Loucy (cell line): ENCODE measurements at regions not wholly inside any gene's neighbourhood (a gene's known extent, or its start where the extent isn't known, plus 50 kb on each side); places are given as distances from the start of the nearest gene placed in this dataset.

Experiments
- EZH2phosphoT487 ChIP-seq: fragments of 200-600 bp; IDR thresholded peaks from 2 replicates; pipeline ENCODE4 v1.6.1; 2018; ENCODE audit warnings: antibody characterized with exemption, mild to moderate bottlenecking, moderate library complexity, borderline replicate concordance
- TF ChIP-seq, protein P1 (sequence below): fragments of 200-600 bp; sonication (generic); conservative IDR thresholded peaks from 2 replicates; pipeline ENCODE4 v1.5.1; 2014; ENCODE audit warnings: mild to moderate bottlenecking, antibody characterized with exemption, low read length

DNA sequence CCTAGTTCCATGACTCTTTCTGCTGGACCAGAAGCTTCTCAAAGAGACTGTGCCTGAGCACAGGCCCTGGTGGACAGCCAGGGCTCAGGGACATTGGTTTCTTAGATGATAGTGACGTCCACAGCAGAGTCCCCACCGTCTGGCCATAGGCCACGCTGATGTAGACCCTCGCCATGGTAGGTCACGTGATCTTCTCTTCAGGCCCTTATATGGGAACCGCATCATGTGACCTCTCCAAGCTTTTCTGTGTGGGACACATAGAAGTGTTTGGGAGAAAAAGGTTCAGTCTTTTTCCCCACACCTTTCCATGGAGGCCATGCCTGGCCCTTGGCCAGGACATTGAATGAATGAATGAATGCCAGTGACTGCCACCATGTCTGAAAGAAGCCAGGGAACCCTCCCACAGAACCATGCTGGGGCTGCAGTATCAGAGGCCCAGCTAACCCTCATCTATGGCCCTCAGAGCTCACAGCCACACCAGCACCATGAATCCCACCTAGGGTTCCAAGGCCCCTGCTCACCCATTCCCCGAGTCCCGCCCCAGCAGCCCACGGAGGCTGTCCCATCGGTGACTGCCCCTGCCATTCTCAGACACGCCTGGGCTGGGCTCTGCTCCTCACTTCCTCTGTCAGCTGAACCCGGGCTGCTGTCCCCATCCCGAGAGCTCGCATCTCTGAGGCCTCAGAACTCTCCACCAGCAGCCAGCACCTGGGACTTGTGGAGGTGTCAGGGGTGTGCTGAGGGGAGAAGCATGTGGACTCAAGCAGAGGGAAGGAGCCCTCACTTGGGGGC, 292.1 kb downstream of the ADGRD1 start:
- TF ChIP-seq, protein P1, sequence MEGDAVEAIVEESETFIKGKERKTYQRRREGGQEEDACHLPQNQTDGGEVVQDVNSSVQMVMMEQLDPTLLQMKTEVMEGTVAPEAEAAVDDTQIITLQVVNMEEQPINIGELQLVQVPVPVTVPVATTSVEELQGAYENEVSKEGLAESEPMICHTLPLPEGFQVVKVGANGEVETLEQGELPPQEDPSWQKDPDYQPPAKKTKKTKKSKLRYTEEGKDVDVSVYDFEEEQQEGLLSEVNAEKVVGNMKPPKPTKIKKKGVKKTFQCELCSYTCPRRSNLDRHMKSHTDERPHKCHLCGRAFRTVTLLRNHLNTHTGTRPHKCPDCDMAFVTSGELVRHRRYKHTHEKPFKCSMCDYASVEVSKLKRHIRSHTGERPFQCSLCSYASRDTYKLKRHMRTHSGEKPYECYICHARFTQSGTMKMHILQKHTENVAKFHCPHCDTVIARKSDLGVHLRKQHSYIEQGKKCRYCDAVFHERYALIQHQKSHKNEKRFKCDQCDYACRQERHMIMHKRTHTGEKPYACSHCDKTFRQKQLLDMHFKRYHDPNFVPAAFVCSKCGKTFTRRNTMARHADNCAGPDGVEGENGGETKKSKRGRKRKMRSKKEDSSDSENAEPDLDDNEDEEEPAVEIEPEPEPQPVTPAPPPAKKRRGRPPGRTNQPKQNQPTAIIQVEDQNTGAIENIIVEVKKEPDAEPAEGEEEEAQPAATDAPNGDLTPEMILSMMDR = no peak
- TF ChIP-seq EZH2phosphoT487 = no peak
